Right lobe of liver (tissue), 4 donors: ENCODE measurements at regions not wholly inside any gene's neighbourhood (a gene's known extent, or its start where the extent isn't known, plus 50 kb on each side); places are given as distances from the start of the nearest gene placed in this dataset.

ENCODE experiments used
- POLR2A ChIP-seq: fragments of 450-650 bp; IDR thresholded peaks from one replicate; pipeline ENCODE4 v1.6.1; 2017; ENCODE audit warnings: antibody characterized with exemption, mild to moderate bottlenecking
- TF ChIP-seq, protein P1 (sequence below), 4 donors: fragments of 200-600 bp in 3 of 4; fragments of 450-650 bp in 1 of 4; IDR thresholded peaks; one replicate each; pipeline versions ENCODE4 v1.5.1 to v1.8.0; 2016 to 2022; ENCODE audit warnings: antibody characterized with exemption in 4 of 4, mild to moderate bottlenecking in 2 of 4
- donor health status: DM: no; HTN: no; CAD: no.
- donor health status: DM: no; HTN: no; CAD: no.
- donor health status: DM: no; HTN: yes; CAD: no.

DNA sequence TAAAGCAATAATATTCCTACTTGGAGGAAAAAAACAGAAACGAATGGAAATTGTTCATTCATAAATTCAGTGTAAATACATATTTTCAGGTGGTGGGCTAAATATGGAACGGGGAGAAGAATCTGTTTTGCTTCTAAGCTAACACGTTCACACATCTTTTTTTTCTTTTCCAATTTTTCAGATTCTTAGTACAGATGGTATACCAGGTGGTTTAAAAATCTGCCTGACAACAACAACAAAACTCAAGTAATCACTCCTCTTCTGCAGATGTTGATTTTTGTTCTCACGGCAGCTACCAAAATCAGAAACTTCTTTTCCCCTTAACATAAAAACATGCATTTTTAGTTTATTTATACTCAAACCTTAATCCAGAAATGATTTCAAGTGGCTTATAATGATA lies 164.8 kb upstream of the SYT4 start:
- TF ChIP-seq, protein P1, sequence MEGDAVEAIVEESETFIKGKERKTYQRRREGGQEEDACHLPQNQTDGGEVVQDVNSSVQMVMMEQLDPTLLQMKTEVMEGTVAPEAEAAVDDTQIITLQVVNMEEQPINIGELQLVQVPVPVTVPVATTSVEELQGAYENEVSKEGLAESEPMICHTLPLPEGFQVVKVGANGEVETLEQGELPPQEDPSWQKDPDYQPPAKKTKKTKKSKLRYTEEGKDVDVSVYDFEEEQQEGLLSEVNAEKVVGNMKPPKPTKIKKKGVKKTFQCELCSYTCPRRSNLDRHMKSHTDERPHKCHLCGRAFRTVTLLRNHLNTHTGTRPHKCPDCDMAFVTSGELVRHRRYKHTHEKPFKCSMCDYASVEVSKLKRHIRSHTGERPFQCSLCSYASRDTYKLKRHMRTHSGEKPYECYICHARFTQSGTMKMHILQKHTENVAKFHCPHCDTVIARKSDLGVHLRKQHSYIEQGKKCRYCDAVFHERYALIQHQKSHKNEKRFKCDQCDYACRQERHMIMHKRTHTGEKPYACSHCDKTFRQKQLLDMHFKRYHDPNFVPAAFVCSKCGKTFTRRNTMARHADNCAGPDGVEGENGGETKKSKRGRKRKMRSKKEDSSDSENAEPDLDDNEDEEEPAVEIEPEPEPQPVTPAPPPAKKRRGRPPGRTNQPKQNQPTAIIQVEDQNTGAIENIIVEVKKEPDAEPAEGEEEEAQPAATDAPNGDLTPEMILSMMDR (IDR thresholded peaks at IDR 0.05) = no peak
- no peak for TF ChIP-seq POLR2A
